Neuronal stem cell (in vitro differentiated cells): ENCODE measurements at regions not wholly inside any gene's neighbourhood (a gene's known extent, or its start where the extent isn't known, plus 50 kb on each side); places are given as distances from the start of the nearest gene placed in this dataset.
A peak's percentile ranks its signal among the peaks of the same experiment; 100 is the strongest.

Experiments
- DNase-seq: peaks from one replicate; pipeline ENCODE4 v3.0.0-alpha.2; 2013; ENCODE audit warnings: low spot score
- H2AFZ ChIP-seq: one replicate; pipeline ENCODE4 v1.6.1; 2013; ENCODE audit warnings: mild to moderate bottlenecking, low read length, inconsistent platforms
- H2AK5ac ChIP-seq: 2 replicates; pipeline ENCODE4 v1.6.1; 2013; ENCODE audit warnings: low read depth, mild to moderate bottlenecking, inconsistent platforms, low read length, moderate library complexity, mixed read lengths
- H2BK120ac ChIP-seq: 2 replicates; pipeline ENCODE4 v1.6.1; 2013; ENCODE audit warnings: low read depth, mild to moderate bottlenecking, inconsistent platforms, low read length, moderate library complexity, mixed read lengths
- H2BK12ac ChIP-seq: one replicate; pipeline ENCODE4 v1.6.1; 2013; ENCODE audit warnings: low read length, inconsistent platforms
- H2BK15ac ChIP-seq: 2 replicates; pipeline ENCODE4 v1.6.1; 2013; ENCODE audit warnings: mild to moderate bottlenecking, low read length, inconsistent platforms, mixed read lengths
- H2BK5ac ChIP-seq: one replicate; pipeline ENCODE4 v1.6.1; 2013; ENCODE audit warnings: inconsistent platforms, mild to moderate bottlenecking, low read length, moderate library complexity
- H3K14ac ChIP-seq: one replicate; pipeline ENCODE4 v1.6.1; 2013; ENCODE audit warnings: low read length, inconsistent platforms
- H3K18ac ChIP-seq: 2 replicates; pipeline ENCODE4 v1.6.1; 2013; ENCODE audit warnings: low read length, inconsistent platforms
- H3K23ac ChIP-seq: 2 replicates; pipeline ENCODE4 v1.6.1; 2013; ENCODE audit warnings: low read depth, mild to moderate bottlenecking, mixed read lengths, low read length, inconsistent platforms; ENCODE audit not compliant: poor library complexity
- H3K27ac ChIP-seq: replicated peaks from 3 replicates; pipeline ENCODE4 v1.5.1; 2013; ENCODE audit warnings: low read length, inconsistent platforms
- H3K27me3 ChIP-seq, 3 experiments: 2 replicates each; pipeline ENCODE4 v1.6.1; 2013; ENCODE audit warnings: low read length in 3 of 3, mild to moderate bottlenecking in 2 of 3, inconsistent platforms in 1 of 3, low read depth in 1 of 3, mixed read lengths in 1 of 3, moderate library complexity in 1 of 3; ENCODE audit not compliant: control insufficient read depth in 3 of 3, insufficient read depth in 3 of 3
- H3K36me3 ChIP-seq, 2 donors: replicated peaks in 1 of 2; 2 replicates each; pipeline ENCODE4 v1.6.1; 2013; ENCODE audit warnings: low read length in 2 of 2; ENCODE audit not compliant: control insufficient read depth in 2 of 2, insufficient read depth in 2 of 2
- H3K4ac ChIP-seq: 2 replicates; pipeline ENCODE4 v1.6.1; 2013; ENCODE audit warnings: inconsistent platforms, mild to moderate bottlenecking, low read length, moderate library complexity
- H3K4me1 ChIP-seq, 2 donors: 1 replicate in 1 of 2; 2 replicates in 1 of 2; pipeline ENCODE4 v1.6.1; 2013; ENCODE audit warnings: low read length in 2 of 2, low read depth in 1 of 2; ENCODE audit not compliant: control insufficient read depth in 2 of 2, insufficient read depth in 1 of 2
- H3K4me2 ChIP-seq: one replicate; pipeline ENCODE4 v1.6.1; 2013; ENCODE audit warnings: mild to moderate bottlenecking, low read length, inconsistent platforms; ENCODE audit not compliant: insufficient read depth, poor library complexity, severe bottlenecking
- H3K4me3 ChIP-seq, 2 donors: 2 replicates each; pipeline ENCODE4 v1.5.1; 2013; ENCODE audit warnings: low read length in 2 of 2, mild to moderate bottlenecking in 2 of 2, inconsistent platforms in 1 of 2, moderate library complexity in 1 of 2
- H3K79me1 ChIP-seq: one replicate; pipeline ENCODE4 v1.6.1; 2013; ENCODE audit warnings: low read depth, mild to moderate bottlenecking, inconsistent platforms, low read length, moderate library complexity
- H3K9ac ChIP-seq: one replicate; pipeline ENCODE4 v1.6.1; 2013; ENCODE audit warnings: mild to moderate bottlenecking, low read depth, low read length, inconsistent platforms; ENCODE audit not compliant: poor library complexity
- H3K9me3 ChIP-seq, 2 donors: replicated peaks in 1 of 2; 2 replicates each; pipeline versions ENCODE3 to v1.6.1; 2013; ENCODE audit warnings: low read length in 2 of 2, mild to moderate bottlenecking in 2 of 2, inconsistent platforms in 1 of 2, low read depth in 1 of 2, mixed read lengths in 1 of 2, moderate library complexity in 1 of 2; ENCODE audit not compliant: control insufficient read depth in 2 of 2, insufficient read depth in 1 of 2
- H4K8ac ChIP-seq: one replicate; pipeline ENCODE4 v1.6.1; 2013; ENCODE audit warnings: low read depth, mild to moderate bottlenecking, inconsistent platforms, low read length, moderate library complexity
- H4K91ac ChIP-seq: one replicate; pipeline ENCODE4 v1.6.1; 2013; ENCODE audit warnings: low read length, low read depth, mild to moderate bottlenecking, inconsistent platforms; ENCODE audit not compliant: poor library complexity
- WGBS, 2 donors: extraction: QIAGEN DNeasy Blood & Tissue Kit; methylation state at CpG; one replicate each; pipeline ENCODE4 v1.1.7; 2013; ENCODE audit warnings: missing lambda C conversion rate in 2 of 2, mixed read lengths in 1 of 2; ENCODE audit not compliant: insufficient read length in 2 of 2, insufficient replicate concordance in 1 of 2; ENCODE audit errors: extremely low coverage in 2 of 2; 5-methylcytosine and 5-hydroxymethylcytosine counted together

GRCh38 chr2:60337142-60337497 lies 216.3 kb downstream of the BCL11A start:
- H3K4me3 ChIP-seq = no peak overlapping the region
- peaks cover 0 to 4% of the 10 kb centered on the region in 2 donors for H3K4me1 ChIP-seq
- no peak overlapping the region for H3K9ac ChIP-seq
- H3K4me2 ChIP-seq = no peak overlapping the region
- H3K23ac ChIP-seq = no peak overlapping the region
- no peak overlapping the region for H2AK5ac ChIP-seq
- H3K27ac ChIP-seq = no peak overlapping the region
- no peak overlapping the region for H2BK120ac ChIP-seq
- no peak overlapping the region for H2AFZ ChIP-seq
- H3K14ac ChIP-seq = no peak overlapping the region
- H4K8ac ChIP-seq = no peak overlapping the region
- H3K4ac ChIP-seq = no peak overlapping the region
- H2BK15ac ChIP-seq = no peak overlapping the region
- no peak for DNase-seq
- H3K9me3 ChIP-seq = no peaks in the 10 kb centered on the region
- no peaks in the 10 kb centered on the region for H3K27me3 ChIP-seq
- no peaks in the 10 kb centered on the region for H3K79me1 ChIP-seq
- no peak overlapping the region for H2BK5ac ChIP-seq
- no CpG with 5 or more reads among the region's 4 CpGs for WGBS, 2 donors
- H3K36me3 ChIP-seq = no peaks in the 10 kb centered on the region
- no peak overlapping the region for H2BK12ac ChIP-seq
- H4K91ac ChIP-seq = no peak overlapping the region
- H3K18ac ChIP-seq = peak overlapping the region; percentile 9

GRCh38 chr2:60336442-60337141 lies 216.9 kb downstream of the BCL11A start:
- no peak overlapping the region for H2BK120ac ChIP-seq
- H3K27ac ChIP-seq = no peak overlapping the region
- no peak overlapping the region for H3K23ac ChIP-seq
- no peak overlapping the region for H2BK15ac ChIP-seq
- H2AFZ ChIP-seq = no peak overlapping the region
- H3K9ac ChIP-seq = no peak overlapping the region
- H3K4me3 ChIP-seq = no peak overlapping the region
- no peak overlapping the region for H3K4me2 ChIP-seq
- no peak overlapping the region for H2AK5ac ChIP-seq
- no peaks in the 10 kb centered on the region for H3K36me3 ChIP-seq
- WGBS, 2 donors = no CpG with 5 or more reads among the region's 5 CpGs
- H3K4me1 ChIP-seq = peaks cover 0 to 4% of the 10 kb centered on the region in 2 donors
- no peaks in the 10 kb centered on the region for H3K9me3 ChIP-seq
- no peaks in the 10 kb centered on the region for H3K79me1 ChIP-seq
- no peak for DNase-seq
- H4K8ac ChIP-seq = no peak overlapping the region
- H3K14ac ChIP-seq = no peak overlapping the region
- H3K4ac ChIP-seq = no peak overlapping the region
- no peak overlapping the region for H3K18ac ChIP-seq
- no peak overlapping the region for H2BK5ac ChIP-seq
- H2BK12ac ChIP-seq = no peak overlapping the region
- H3K27me3 ChIP-seq = no peaks in the 10 kb centered on the region
- no peak overlapping the region for H4K91ac ChIP-seq

GRCh38 chr2:60335533-60336237 lies 217.8 kb downstream of the BCL11A start:
- no peak overlapping the region for H4K8ac ChIP-seq
- no peak overlapping the region for H3K27ac ChIP-seq
- H2BK15ac ChIP-seq = no peak overlapping the region
- no peaks in the 10 kb centered on the region for H3K27me3 ChIP-seq
- H3K4me1 ChIP-seq = peaks cover 0 to 4% of the 10 kb centered on the region in 2 donors
- no peak overlapping the region for H3K9ac ChIP-seq
- H2BK12ac ChIP-seq = no peak overlapping the region
- H3K79me1 ChIP-seq = no peaks in the 10 kb centered on the region
- whole genome bisulfite sequencing, 2 donors = no CpG with 5 or more reads among the region's 13 CpGs
- H2BK120ac ChIP-seq = no peak overlapping the region
- no peak overlapping the region for H3K4me2 ChIP-seq
- no peak overlapping the region for H2BK5ac ChIP-seq
- no peaks in the 10 kb centered on the region for H3K36me3 ChIP-seq
- no peak overlapping the region for H2AFZ ChIP-seq
- H3K18ac ChIP-seq = no peak overlapping the region
- H3K4me3 ChIP-seq = no peak overlapping the region
- no peak overlapping the region for H2AK5ac ChIP-seq
- DNase-seq = no peak
- H3K23ac ChIP-seq = no peak overlapping the region
- no peak overlapping the region for H3K4ac ChIP-seq
- no peak overlapping the region for H3K14ac ChIP-seq
- H4K91ac ChIP-seq = no peak overlapping the region
- no peaks in the 10 kb centered on the region for H3K9me3 ChIP-seq

- Histone ChIP-seq H2BK120ac (no peak overlapping the region), H2BK15ac (no peak overlapping the region), H3K14ac (no peak overlapping the region), H2BK5ac (no peak overlapping the region), H4K91ac (no peak overlapping the region), H3K4me1 (peaks cover 0 to 4% of the 10 kb centered on the region in 2 donors), H3K9me3 (no peaks in the 10 kb centered on the region), H3K4ac (no peak overlapping the region), H3K27ac (no peak overlapping the region), H4K8ac (no peak overlapping the region), H3K18ac (no peak overlapping the region), H2AK5ac (no peak overlapping the region), H3K23ac (no peak overlapping the region), H3K79me1 (no peaks in the 10 kb centered on the region), H3K36me3 (no peaks in the 10 kb centered on the region), H3K4me2 (no peak overlapping the region), H3K9ac (no peak overlapping the region), H2BK12ac (no peak overlapping the region), H3K27me3 (no peaks in the 10 kb centered on the region), H2AFZ (no peak overlapping the region), H3K4me3 (no peak overlapping the region)
- WGBS, 2 donors = no CpG with 5 or more reads among the region's 4 CpGs
- no peak for DNase-seq
Measured at GRCh38 chr2:60334610-60335009, 218.8 kb downstream of the BCL11A start.
